Type B pancreatic cell (in vitro differentiated cells): ENCODE measurements at regions not wholly inside any gene's neighbourhood (a gene's known extent, or its start where the extent isn't known, plus 50 kb on each side); places are given as distances from the start of the nearest gene placed in this dataset.
A peak's percentile ranks its signal among the peaks of the same experiment; 100 is the strongest.

Source experiments
- DNase-seq: peaks from one replicate; pipeline ENCODE4 v3.0.0; 2021; ENCODE audit warnings: mixed read lengths; ENCODE audit not compliant: unreplicated experiment; ENCODE audit errors: extremely low spot score
- H3K27ac Mint-ChIP-seq: 2 replicates; pipeline ENCODE4 v1.8.0; 2021; ENCODE audit warnings: mild to moderate bottlenecking, mixed read lengths
- H3K27me3 Mint-ChIP-seq: 2 replicates; pipeline ENCODE4 v1.8.0; 2021; ENCODE audit warnings: mixed read lengths
- H3K36me3 Mint-ChIP-seq: 2 replicates; pipeline ENCODE4 v1.8.0; 2021; ENCODE audit warnings: mixed read lengths
- H3K4me1 Mint-ChIP-seq: one replicate; pipeline ENCODE4 v1.8.0; 2021; ENCODE audit warnings: mixed read lengths; ENCODE audit not compliant: unreplicated experiment
- H3K4me3 Mint-ChIP-seq: 2 replicates; pipeline ENCODE4 v1.8.0; 2021; ENCODE audit warnings: mild to moderate bottlenecking, mixed read lengths
- H3K9me3 Mint-ChIP-seq: 2 replicates; pipeline ENCODE4 v1.8.0; 2021; ENCODE audit warnings: mixed read lengths
- TF ChIP-seq, protein P1 (sequence below): fragments of 200-600 bp; sonication (generic); conservative IDR thresholded peaks from 2 replicates; pipeline ENCODE4 v1.5.0; 2021; ENCODE audit warnings: antibody characterized with exemption, mild to moderate bottlenecking

DNA sequence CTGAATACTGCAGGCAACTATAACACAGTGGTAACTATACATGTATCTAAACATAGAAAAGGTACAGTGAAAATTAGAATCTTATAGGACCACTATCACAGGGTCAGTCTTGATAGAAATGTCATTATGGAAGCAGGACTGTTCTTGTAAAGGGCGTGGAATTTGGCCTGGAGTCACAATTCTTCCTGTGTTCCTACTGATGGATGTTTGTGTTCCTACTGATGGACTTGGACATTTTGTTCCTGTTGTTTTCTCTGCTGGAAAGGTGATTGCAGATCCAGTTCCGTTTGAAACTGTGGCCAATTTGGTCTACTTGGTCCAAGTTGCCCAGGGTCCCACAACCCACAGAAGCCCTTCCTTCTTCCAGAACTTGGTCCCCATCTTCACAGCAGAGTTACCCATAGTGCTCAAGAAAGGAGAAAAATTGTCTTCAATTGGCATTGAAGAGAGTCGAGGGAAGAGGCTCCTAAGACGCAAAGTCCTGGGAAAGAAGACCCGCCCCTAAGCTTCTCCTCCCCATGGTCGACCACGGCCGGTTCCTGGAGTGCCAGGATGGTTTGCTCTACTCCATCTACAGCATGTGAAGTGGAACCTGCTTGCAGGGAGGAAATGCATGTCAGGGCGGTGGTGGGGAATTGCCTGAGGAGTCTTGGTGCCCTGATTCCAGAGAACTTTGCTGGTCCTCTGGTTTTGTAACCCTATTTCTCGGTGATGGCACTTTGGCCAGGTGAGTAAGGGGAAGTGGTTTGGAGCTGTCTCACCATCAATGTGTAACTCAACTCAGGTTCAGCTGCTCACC is 102.8 kb upstream of the RAB12 start:
- H3K36me3 Mint-ChIP-seq: no peaks in the 10 kb centered on the region
- H3K4me3 Mint-ChIP-seq: no peak overlapping the region
- TF ChIP-seq, protein P1, sequence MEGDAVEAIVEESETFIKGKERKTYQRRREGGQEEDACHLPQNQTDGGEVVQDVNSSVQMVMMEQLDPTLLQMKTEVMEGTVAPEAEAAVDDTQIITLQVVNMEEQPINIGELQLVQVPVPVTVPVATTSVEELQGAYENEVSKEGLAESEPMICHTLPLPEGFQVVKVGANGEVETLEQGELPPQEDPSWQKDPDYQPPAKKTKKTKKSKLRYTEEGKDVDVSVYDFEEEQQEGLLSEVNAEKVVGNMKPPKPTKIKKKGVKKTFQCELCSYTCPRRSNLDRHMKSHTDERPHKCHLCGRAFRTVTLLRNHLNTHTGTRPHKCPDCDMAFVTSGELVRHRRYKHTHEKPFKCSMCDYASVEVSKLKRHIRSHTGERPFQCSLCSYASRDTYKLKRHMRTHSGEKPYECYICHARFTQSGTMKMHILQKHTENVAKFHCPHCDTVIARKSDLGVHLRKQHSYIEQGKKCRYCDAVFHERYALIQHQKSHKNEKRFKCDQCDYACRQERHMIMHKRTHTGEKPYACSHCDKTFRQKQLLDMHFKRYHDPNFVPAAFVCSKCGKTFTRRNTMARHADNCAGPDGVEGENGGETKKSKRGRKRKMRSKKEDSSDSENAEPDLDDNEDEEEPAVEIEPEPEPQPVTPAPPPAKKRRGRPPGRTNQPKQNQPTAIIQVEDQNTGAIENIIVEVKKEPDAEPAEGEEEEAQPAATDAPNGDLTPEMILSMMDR: no peak
- H3K27ac Mint-ChIP-seq: no peak overlapping the region
- peaks cover 3% of the 10 kb centered on the region for H3K27me3 Mint-ChIP-seq
- no peak for DNase-seq
- H3K9me3 Mint-ChIP-seq: no peaks in the 10 kb centered on the region
- no peaks in the 10 kb centered on the region for H3K4me1 Mint-ChIP-seq

DNA sequence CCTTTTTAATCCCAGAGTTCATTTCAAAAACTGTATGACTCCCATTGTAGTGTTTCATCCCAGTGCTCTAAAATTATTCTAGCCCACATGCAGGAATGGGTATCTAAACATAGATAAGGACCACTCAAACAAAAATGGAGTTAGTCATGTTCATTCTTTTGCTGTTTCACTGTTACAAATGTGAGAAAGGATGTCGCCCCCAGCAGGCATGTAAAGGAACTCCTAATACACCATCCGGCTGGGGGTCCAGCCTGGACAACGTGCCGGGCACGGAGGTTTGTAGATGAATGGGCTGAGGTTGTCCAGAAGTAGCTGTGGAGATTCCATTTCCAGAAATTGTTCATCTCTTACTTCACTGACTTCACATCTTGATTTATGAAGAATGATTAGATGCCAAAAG is 101.9 kb upstream of the RAB12 start:
- Mint-ChIP-seq H3K4me3 (no peak overlapping the region), H3K4me1 (no peaks in the 10 kb centered on the region), H3K27ac (no peak overlapping the region), H3K9me3 (no peaks in the 10 kb centered on the region), H3K36me3 (no peaks in the 10 kb centered on the region), H3K27me3 (peaks cover 6% of the 10 kb centered on the region)
- no peak for DNase-seq
- TF ChIP-seq, protein P1: peak; percentile 66

DNA sequence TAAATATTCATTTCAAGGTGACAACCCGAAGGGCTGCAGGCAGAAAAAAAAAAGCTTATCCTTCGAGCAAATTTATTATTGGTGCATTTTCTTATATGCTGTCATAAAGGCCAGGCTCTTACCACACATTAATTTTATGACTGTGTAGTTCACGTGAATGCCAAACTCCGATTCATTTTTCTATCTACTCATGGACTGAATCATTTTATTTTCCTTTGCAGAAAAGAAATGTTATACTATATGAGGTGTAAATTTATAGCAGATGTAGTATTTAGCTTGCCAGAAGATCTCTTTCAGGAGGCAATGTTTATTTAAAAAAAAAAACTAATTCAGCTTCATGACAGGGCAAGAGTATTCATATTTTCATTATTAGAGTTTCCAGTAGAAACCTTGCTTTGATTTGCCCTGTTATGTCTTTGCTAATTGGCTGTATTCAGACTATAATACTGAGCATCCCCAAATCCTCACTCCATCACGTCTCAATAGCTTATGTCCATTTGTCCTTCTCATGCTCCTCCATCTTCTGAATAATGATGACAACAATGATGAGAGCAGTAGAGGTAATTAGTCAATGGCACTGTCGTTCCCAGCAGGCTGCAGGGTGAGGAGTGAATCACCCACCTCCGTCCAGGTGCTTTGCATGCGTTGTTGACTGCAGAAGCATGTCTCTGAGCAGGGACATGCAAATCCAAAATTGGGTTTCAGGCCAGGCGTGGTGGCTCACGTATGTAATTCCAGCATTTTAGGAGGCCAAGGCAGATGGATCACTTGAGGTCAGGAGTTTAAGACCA is 101.1 kb upstream of the RAB12 start:
- Mint-ChIP-seq H3K4me3 (no peak overlapping the region), H3K27ac (no peak overlapping the region), H3K27me3 (peaks cover 10% of the 10 kb centered on the region), H3K4me1 (no peaks in the 10 kb centered on the region), H3K9me3 (no peaks in the 10 kb centered on the region), H3K36me3 (no peaks in the 10 kb centered on the region)
- DNase-seq: no peak
- TF ChIP-seq, protein P1: no peak

DNA sequence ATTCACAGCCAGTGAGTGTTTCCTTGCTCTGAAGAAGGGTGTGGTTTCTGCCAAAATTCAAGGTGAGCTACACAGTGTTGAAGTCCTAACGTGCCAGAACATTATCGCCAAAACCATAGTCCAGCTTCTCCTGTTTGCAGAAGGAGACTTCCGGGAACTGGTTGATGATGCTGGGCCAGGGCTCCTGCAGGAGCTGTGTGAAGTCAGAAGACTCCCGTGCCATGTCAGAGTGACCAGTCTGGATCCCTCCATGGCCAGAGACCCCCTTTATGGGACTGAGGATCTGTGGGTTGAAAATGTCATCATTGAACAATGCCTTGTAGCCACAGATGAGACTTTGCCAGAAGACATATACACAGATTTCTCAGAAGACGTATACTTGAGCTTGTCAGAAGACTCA is 96.0 kb upstream of the RAB12 start:
- H3K27ac Mint-ChIP-seq: no peak overlapping the region
- TF ChIP-seq, protein P1: no peak
- no peaks in the 10 kb centered on the region for H3K4me1 Mint-ChIP-seq
- H3K4me3 Mint-ChIP-seq: no peak overlapping the region
- no peaks in the 10 kb centered on the region for H3K9me3 Mint-ChIP-seq
- peaks cover 21% of the 10 kb centered on the region for H3K27me3 Mint-ChIP-seq
- no peaks in the 10 kb centered on the region for H3K36me3 Mint-ChIP-seq
- DNase-seq: no peak

DNA sequence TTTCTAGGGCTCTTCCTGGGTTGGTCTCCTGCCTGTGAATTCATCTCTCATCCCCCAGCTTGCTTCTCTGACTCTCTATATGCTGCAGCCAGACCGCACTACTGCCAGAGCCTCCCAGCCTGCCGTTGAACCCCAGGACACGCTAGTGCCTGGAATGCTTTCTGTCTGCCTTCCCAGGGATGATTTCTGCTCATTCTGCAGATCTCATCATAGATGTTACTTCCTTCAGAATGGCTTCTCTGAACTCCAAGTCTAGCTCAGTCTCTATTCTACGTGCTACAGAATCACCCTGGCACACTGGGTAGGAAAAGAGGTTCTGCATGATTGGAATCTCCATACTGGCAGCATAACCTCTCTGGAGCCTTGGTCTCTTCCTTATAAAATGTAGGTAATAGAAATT is 94.8 kb upstream of the RAB12 start:
- H3K9me3 Mint-ChIP-seq: no peaks in the 10 kb centered on the region
- H3K4me3 Mint-ChIP-seq: no peak overlapping the region
- DNase-seq: no peak
- peaks cover 19% of the 10 kb centered on the region for H3K27me3 Mint-ChIP-seq
- TF ChIP-seq, protein P1: no peak
- H3K36me3 Mint-ChIP-seq: no peaks in the 10 kb centered on the region
- no peak overlapping the region for H3K27ac Mint-ChIP-seq
- no peaks in the 10 kb centered on the region for H3K4me1 Mint-ChIP-seq
